Cardiac fibroblast (primary cell): ENCODE measurements at regions not wholly inside any gene's neighbourhood (a gene's known extent, or its start where the extent isn't known, plus 50 kb on each side); places are given as distances from the start of the nearest gene placed in this dataset.
A peak's percentile ranks its signal among the peaks of the same experiment; 100 is the strongest.

Source experiments
- DNase-seq, 2 donors: peaks; one replicate each; pipeline versions ENCODE4 v3.0.0 to v3.0.0-alpha.2; 2010; ENCODE audit warnings: low read depth in 2 of 2
- H3K4me3 ChIP-seq, 2 donors: replicated peaks in 1 of 2; 1 replicate in 1 of 2; 2 replicates in 1 of 2; pipeline ENCODE4 v1.5.1; 2011; ENCODE audit warnings: low read depth in 2 of 2, low read length in 2 of 2, mild to moderate bottlenecking in 2 of 2, moderate library complexity in 1 of 2
- TF ChIP-seq, protein P1 (sequence below): IDR thresholded peaks from one replicate; pipeline ENCODE4 v1.5.1; 2011; ENCODE audit warnings: low read depth, mild to moderate bottlenecking, low read length, inconsistent platforms

GRCh38 chr17:17425591-17425990 lies 51.2 kb upstream of the MED9 start:
- TF ChIP-seq, protein P1, sequence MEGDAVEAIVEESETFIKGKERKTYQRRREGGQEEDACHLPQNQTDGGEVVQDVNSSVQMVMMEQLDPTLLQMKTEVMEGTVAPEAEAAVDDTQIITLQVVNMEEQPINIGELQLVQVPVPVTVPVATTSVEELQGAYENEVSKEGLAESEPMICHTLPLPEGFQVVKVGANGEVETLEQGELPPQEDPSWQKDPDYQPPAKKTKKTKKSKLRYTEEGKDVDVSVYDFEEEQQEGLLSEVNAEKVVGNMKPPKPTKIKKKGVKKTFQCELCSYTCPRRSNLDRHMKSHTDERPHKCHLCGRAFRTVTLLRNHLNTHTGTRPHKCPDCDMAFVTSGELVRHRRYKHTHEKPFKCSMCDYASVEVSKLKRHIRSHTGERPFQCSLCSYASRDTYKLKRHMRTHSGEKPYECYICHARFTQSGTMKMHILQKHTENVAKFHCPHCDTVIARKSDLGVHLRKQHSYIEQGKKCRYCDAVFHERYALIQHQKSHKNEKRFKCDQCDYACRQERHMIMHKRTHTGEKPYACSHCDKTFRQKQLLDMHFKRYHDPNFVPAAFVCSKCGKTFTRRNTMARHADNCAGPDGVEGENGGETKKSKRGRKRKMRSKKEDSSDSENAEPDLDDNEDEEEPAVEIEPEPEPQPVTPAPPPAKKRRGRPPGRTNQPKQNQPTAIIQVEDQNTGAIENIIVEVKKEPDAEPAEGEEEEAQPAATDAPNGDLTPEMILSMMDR: no peak
- DNase-seq: peak; percentile 59
- H3K4me3 ChIP-seq: no peak overlapping the region

DNA sequence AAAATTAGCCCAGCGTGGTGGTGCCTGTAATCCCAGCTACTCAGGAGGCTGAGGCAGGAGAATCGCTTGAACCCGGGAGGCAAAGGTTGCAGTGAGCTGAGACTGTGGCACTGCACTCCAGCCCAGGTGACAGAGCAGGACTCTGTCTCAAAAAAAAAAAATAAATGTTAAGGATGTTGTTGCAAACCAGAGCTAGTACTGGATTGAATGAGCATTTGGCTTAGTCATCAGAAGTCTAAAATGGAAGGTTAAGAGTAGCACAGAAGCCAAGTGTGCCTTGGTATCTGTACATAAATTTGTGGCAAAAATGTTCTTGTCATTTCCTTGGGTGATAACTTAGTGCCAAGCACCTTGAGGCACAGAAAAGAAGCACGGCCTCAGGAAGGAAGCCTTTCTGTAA lies 50.6 kb upstream of the MED9 start:
- H3K4me3 ChIP-seq: no peak overlapping the region
- TF ChIP-seq, protein P1: no peak
- no peak for DNase-seq
